ENCODE measurements at regions not wholly inside any gene's neighbourhood (a gene's known extent, or its start where the extent isn't known, plus 50 kb on each side); places are given as distances from the start of the nearest gene placed in this dataset.

GRCh38 chr15:23912191-23912590 lies 225.1 kb upstream of the NDN start:
- Histone ChIP-seq H2AFZ (no peak overlapping the region), H3K9me3 (ENCODE audit: insufficient read depth, low read depth) (no peaks in the 10 kb centered on the region), H3K4me3 (no peak overlapping the region), H3K9me2 (ENCODE audit: insufficient read depth) (no peaks in the 10 kb centered on the region), H3K36me3 (ENCODE audit: low read depth) (no peaks in the 10 kb centered on the region), H3K79me2 (ENCODE audit: low read depth) (no peaks in the 10 kb centered on the region), H3K27ac (no peak overlapping the region), H3K4me1 (replicated peaks; ENCODE audit: insufficient read depth) (no peaks in the 10 kb centered on the region), H3K27me3 (ENCODE audit: insufficient read depth, low read depth) (no peaks in the 10 kb centered on the region), H3K4me2 (no peak overlapping the region), H3F3A (ENCODE audit: insufficient read depth, low read depth) (no peaks in the 10 kb centered on the region), H4K20me1 (ENCODE audit: insufficient read depth) (no peaks in the 10 kb centered on the region)
- POLR2A ChIA-PET (ENCODE audit: unreplicated experiment) = no interaction called here
- DNase-seq = no peak
- BruUV-seq (replicated peaks) = no TSS peak
- intact Hi-C loops (cut with micrococcal nuclease; ENCODE audit: unreplicated experiment) = no loop called here
- TF ChIP-seq CTCF (conservative IDR thresholded peaks at IDR 0.05) (no peak), EZH2 (IDR thresholded peaks at IDR 0.05; ENCODE audit: low read depth) (no peak)
- CTCF ChIA-PET = no interaction called here

GRCh38 chr15:23913081-23913480 lies 226.0 kb upstream of the NDN start:
- POLR2A ChIA-PET (ENCODE audit: unreplicated experiment) = no interaction called here
- Histone ChIP-seq H3K4me2 (no peak overlapping the region), H2AFZ (no peak overlapping the region), H3K9me3 (ENCODE audit: insufficient read depth, low read depth) (no peaks in the 10 kb centered on the region), H3K36me3 (ENCODE audit: low read depth) (no peaks in the 10 kb centered on the region), H3K4me1 (replicated peaks; ENCODE audit: insufficient read depth) (no peaks in the 10 kb centered on the region), H3K79me2 (ENCODE audit: low read depth) (no peaks in the 10 kb centered on the region), H3F3A (ENCODE audit: insufficient read depth, low read depth) (no peaks in the 10 kb centered on the region), H3K4me3 (no peak overlapping the region), H3K27ac (no peak overlapping the region), H4K20me1 (ENCODE audit: insufficient read depth) (no peaks in the 10 kb centered on the region), H3K9me2 (ENCODE audit: insufficient read depth) (no peaks in the 10 kb centered on the region), H3K27me3 (ENCODE audit: insufficient read depth, low read depth) (no peaks in the 10 kb centered on the region)
- no peak for DNase-seq
- no TSS peak for BruUV-seq (replicated peaks)
- CTCF ChIA-PET = no interaction called here
- intact Hi-C loops (cut with micrococcal nuclease; ENCODE audit: unreplicated experiment) = no loop called here
- TF ChIP-seq EZH2 (IDR thresholded peaks at IDR 0.05; ENCODE audit: low read depth) (no peak), CTCF (conservative IDR thresholded peaks at IDR 0.05) (no peak)

- no peaks in the 10 kb centered on the region for H3K4me1 ChIP-seq (replicated peaks; ENCODE audit: insufficient read depth)
- intact Hi-C loops (cut with micrococcal nuclease; ENCODE audit: unreplicated experiment) = no loop called here
- POLR2A ChIA-PET (ENCODE audit: unreplicated experiment) = no interaction called here
Observed at GRCh38 chr15:23913635-23914034, 226.5 kb upstream of the NDN start.

More at GRCh38 chr15:23913635-23914034, 226.5 kb upstream of the NDN start:
- no peak for DNase-seq
- no peaks in the 10 kb centered on the region for H3K27me3 ChIP-seq (ENCODE audit: insufficient read depth, low read depth)
- no peak overlapping the region for H3K4me2 ChIP-seq
- H2AFZ ChIP-seq = no peak overlapping the region
- H3K79me2 ChIP-seq (ENCODE audit: low read depth) = no peaks in the 10 kb centered on the region
- H4K20me1 ChIP-seq (ENCODE audit: insufficient read depth) = no peaks in the 10 kb centered on the region
- no peaks in the 10 kb centered on the region for H3K9me2 ChIP-seq (ENCODE audit: insufficient read depth)
- CTCF ChIA-PET = no interaction called here
- BruUV-seq (replicated peaks) = no TSS peak
- no peaks in the 10 kb centered on the region for H3F3A ChIP-seq (ENCODE audit: insufficient read depth, low read depth)
- TF ChIP-seq EZH2 (IDR thresholded peaks at IDR 0.05; ENCODE audit: low read depth) (no peak), CTCF (conservative IDR thresholded peaks at IDR 0.05) (no peak)
- H3K9me3 ChIP-seq (ENCODE audit: insufficient read depth, low read depth) = no peaks in the 10 kb centered on the region
- no peaks in the 10 kb centered on the region for H3K36me3 ChIP-seq (ENCODE audit: low read depth)
- H3K4me3 ChIP-seq = no peak overlapping the region
- H3K27ac ChIP-seq = no peak overlapping the region

Data from PC-9 (cell line).